ENCODE measurements at regions not wholly inside any gene's neighbourhood (a gene's known extent, or its start where the extent isn't known, plus 50 kb on each side); places are given as distances from the start of the nearest gene placed in this dataset.

DNA sequence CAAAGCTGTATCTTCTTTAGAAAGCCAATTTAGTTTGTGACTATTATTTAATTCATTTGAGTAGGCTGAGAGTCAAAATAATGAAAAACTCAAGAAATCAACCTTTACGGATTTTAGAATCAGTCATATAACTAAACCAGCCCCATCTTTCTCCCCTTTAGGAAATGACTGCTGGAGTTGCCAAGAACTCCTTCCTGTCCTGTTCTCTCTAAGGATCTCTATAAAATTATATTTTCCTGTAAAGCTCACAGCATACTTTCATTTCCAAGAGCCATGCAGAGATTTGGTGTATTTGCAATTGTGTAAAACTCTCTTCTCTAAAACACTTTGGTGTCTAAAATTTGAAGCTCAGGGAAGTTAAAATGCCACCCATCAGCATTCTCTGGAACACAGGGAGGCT lies 323.4 kb upstream of the GBE1 start:
- TF ChIP-seq, protein P1, sequence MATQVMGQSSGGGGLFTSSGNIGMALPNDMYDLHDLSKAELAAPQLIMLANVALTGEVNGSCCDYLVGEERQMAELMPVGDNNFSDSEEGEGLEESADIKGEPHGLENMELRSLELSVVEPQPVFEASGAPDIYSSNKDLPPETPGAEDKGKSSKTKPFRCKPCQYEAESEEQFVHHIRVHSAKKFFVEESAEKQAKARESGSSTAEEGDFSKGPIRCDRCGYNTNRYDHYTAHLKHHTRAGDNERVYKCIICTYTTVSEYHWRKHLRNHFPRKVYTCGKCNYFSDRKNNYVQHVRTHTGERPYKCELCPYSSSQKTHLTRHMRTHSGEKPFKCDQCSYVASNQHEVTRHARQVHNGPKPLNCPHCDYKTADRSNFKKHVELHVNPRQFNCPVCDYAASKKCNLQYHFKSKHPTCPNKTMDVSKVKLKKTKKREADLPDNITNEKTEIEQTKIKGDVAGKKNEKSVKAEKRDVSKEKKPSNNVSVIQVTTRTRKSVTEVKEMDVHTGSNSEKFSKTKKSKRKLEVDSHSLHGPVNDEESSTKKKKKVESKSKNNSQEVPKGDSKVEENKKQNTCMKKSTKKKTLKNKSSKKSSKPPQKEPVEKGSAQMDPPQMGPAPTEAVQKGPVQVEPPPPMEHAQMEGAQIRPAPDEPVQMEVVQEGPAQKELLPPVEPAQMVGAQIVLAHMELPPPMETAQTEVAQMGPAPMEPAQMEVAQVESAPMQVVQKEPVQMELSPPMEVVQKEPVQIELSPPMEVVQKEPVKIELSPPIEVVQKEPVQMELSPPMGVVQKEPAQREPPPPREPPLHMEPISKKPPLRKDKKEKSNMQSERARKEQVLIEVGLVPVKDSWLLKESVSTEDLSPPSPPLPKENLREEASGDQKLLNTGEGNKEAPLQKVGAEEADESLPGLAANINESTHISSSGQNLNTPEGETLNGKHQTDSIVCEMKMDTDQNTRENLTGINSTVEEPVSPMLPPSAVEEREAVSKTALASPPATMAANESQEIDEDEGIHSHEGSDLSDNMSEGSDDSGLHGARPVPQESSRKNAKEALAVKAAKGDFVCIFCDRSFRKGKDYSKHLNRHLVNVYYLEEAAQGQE (IDR thresholded peaks at IDR 0.05; ENCODE audit: insufficient replicate concordance, low read depth) = no peak
- TF ChIP-seq, protein P2, sequence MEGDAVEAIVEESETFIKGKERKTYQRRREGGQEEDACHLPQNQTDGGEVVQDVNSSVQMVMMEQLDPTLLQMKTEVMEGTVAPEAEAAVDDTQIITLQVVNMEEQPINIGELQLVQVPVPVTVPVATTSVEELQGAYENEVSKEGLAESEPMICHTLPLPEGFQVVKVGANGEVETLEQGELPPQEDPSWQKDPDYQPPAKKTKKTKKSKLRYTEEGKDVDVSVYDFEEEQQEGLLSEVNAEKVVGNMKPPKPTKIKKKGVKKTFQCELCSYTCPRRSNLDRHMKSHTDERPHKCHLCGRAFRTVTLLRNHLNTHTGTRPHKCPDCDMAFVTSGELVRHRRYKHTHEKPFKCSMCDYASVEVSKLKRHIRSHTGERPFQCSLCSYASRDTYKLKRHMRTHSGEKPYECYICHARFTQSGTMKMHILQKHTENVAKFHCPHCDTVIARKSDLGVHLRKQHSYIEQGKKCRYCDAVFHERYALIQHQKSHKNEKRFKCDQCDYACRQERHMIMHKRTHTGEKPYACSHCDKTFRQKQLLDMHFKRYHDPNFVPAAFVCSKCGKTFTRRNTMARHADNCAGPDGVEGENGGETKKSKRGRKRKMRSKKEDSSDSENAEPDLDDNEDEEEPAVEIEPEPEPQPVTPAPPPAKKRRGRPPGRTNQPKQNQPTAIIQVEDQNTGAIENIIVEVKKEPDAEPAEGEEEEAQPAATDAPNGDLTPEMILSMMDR (IDR thresholded peaks at IDR 0.05; ENCODE audit: insufficient read depth, low read length) = no peak

Measured in HL-60 (cell line).